ENCODE measurements at regions not wholly inside any gene's neighbourhood (a gene's known extent, or its start where the extent isn't known, plus 50 kb on each side); places are given as distances from the start of the nearest gene placed in this dataset.

GRCh38 chr1:239879321-239880170, 212.1 kb upstream of the FMN2 start:
- DNase-seq (ENCODE audit: low spot score) = no peak

GRCh38 chr1:239882967-239883366, 208.7 kb upstream of the FMN2 start:
- no peak for DNase-seq (ENCODE audit: low spot score)

GRCh38 chr1:239884796-239885195, 206.9 kb upstream of the FMN2 start:
- DNase-seq (ENCODE audit: low spot score) = no peak

GRCh38 chr1:239886266-239886665, 205.4 kb upstream of the FMN2 start:
- DNase-seq (ENCODE audit: low spot score) = no peak

GRCh38 chr1:239888639-239889038, 203.0 kb upstream of the FMN2 start:
- no peak for DNase-seq (ENCODE audit: low spot score)

- DNase-seq (ENCODE audit: low spot score) = no peak
These were observed 199.9 kb upstream of the FMN2 start for GRCh38 chr1:239891621-239892358.

- no peak for DNase-seq (ENCODE audit: low spot score)
These were observed 199.1 kb upstream of the FMN2 start for GRCh38 chr1:239892602-239893001.

GRCh38 chr1:239893127-239893731, 198.5 kb upstream of the FMN2 start:
- DNase-seq (ENCODE audit: low spot score) = no peak

- no peak for DNase-seq (ENCODE audit: low spot score)
These were observed 195.1 kb upstream of the FMN2 start for GRCh38 chr1:239896569-239896968.

GRCh38 chr1:239896980-239897379, 194.7 kb upstream of the FMN2 start:
- DNase-seq (ENCODE audit: low spot score) = peak; percentile 29

GRCh38 chr1:239897458-239897857, 194.2 kb upstream of the FMN2 start:
- DNase-seq (ENCODE audit: low spot score) = no peak

- peak; percentile 76 for DNase-seq (ENCODE audit: low spot score)
These were observed 193.5 kb upstream of the FMN2 start for GRCh38 chr1:239898062-239898730.

GRCh38 chr1:239899747-239900146, 191.9 kb upstream of the FMN2 start:
- no peak for DNase-seq (ENCODE audit: low spot score)

- no peak for DNase-seq (ENCODE audit: low spot score)
These were observed 185.3 kb upstream of the FMN2 start for GRCh38 chr1:239906394-239906793.

GRCh38 chr1:239909898-239910297, 181.8 kb upstream of the FMN2 start:
- DNase-seq (ENCODE audit: low spot score) = no peak

GRCh38 chr1:239912471-239912870, 179.2 kb upstream of the FMN2 start:
- DNase-seq (ENCODE audit: low spot score) = no peak

- DNase-seq (ENCODE audit: low spot score) = no peak
These were observed 178.5 kb upstream of the FMN2 start for GRCh38 chr1:239913141-239913585.

GRCh38 chr1:239914751-239915231, 176.9 kb upstream of the FMN2 start:
- no peak for DNase-seq (ENCODE audit: low spot score)

- no peak for DNase-seq (ENCODE audit: low spot score)
These were observed 173.0 kb upstream of the FMN2 start for GRCh38 chr1:239918634-239919033.

- no peak for DNase-seq (ENCODE audit: low spot score)
These were observed 171.5 kb upstream of the FMN2 start for GRCh38 chr1:239920214-239920613.

GRCh38 chr1:239922778-239923522, 168.7 kb upstream of the FMN2 start:
- no peak for DNase-seq (ENCODE audit: low spot score)

Measured in putamen (tissue), 1 donor.